NCI-H524 (cell line): ENCODE measurements at regions not wholly inside any gene's neighbourhood (a gene's known extent, or its start where the extent isn't known, plus 50 kb on each side); places are given as distances from the start of the nearest gene placed in this dataset.

Experiments
- DNase-seq, 2 experiments: peaks; one replicate each; lab custom pipeline; 2025; lab: John Stamatoyannopoulos, UW

- DNase-seq, result peak in 1 of 2 experiments; percentile 43
These were observed 336.0 kb downstream of the HGF start for GRCh38 chr7:81433692-81434331.

DNA sequence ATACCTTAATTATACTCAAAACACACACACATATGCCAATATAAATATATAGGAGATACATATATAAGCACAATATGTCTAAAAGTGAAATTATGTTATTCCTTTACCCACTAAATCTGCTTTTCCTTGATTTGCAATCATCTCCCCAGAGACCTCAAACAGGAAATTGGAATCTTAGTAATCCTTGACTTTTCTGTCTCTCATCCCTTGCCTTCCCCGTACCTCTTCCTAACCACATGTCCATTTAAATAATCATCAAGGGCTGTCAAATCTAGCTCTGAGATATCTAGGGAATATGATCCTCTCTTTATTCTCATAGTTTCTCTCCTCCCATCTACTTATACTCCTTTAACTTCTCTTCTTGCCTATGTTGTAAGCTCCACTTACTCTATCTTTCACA lies 336.6 kb downstream of the HGF start:
- peak in 1 of 2 experiments; percentile 71 for DNase-seq

DNA sequence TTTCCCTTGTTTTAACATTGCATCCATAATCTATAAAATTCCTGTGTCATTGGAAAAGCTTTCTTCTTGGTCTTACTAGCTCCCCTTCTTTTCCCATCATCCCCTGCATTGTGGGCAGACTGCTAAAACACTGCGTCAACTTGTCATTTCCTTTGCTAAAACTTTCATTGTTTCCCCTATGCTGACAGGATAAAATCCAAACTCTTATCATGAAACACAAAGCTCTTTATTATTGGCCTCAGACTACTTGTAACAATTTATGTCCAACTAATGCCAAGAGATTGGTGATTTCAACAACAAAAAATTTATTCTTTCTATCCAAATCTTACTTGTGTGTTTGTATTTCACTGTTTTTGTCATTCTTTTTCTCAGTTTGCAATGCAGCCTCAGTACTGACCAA lies 339.1 kb downstream of the HGF start:
- DNase-seq, result no peak

- DNase-seq, result peak; percentile 7 to 65
These were observed 339.7 kb downstream of the HGF start for GRCh38 chr7:81430150-81430549.

GRCh38 chr7:81427461-81427860 lies 342.4 kb downstream of the HGF start:
- DNase-seq, result no peak

DNA sequence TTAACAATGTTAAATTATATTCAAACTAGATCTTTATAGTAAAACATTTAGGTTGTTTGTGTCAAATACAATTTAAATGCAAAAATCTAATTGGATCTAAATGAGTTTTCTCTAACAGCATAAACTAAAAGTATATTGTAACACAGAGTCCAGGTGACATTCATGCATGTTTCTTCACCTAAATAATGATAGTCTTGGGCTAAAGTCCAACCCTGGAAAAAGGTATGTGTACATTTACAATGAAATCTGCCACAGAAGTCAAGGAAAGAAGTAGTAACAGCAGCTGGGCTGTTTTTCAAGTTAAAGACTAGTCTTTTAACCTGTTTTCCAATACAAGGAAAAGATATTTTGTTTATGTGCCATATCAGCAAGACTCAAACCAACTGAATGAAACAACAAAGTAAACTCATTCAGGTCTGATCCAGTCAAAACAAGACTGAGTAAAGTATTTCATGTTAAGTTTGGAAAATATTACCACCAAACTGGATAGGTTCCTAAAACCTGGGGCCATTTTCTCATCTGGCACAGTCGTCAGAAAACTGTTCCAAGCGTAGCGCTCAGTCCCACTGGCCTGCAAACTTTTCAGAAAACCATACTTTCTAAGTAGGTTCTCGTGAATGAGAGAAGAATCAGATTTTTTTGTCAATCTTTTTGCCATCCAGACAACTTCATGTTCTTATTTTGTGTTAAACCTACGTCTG lies 349.2 kb downstream of the HGF start:
- DNase-seq, result no peak

DNA sequence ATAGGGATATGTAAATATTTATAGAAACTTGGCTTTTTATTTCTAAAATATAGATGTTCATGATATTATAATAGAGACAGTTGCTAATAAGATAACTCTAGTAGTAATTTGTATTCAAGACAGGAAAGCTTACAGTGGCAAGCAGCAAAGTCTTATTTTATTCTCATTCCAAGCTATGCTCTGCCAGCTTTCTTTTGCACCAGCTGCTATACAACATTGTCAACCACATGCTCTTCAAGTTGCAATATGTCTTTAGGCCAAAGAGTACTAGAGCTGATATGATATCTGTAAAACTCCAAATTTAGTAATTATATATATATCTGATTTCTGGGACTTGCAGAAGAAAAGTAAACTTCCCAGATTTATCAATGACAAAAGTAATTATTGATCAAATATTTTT lies 350.1 kb downstream of the HGF start:
- DNase-seq, result peak in 1 of 2 experiments; percentile 16

DNA sequence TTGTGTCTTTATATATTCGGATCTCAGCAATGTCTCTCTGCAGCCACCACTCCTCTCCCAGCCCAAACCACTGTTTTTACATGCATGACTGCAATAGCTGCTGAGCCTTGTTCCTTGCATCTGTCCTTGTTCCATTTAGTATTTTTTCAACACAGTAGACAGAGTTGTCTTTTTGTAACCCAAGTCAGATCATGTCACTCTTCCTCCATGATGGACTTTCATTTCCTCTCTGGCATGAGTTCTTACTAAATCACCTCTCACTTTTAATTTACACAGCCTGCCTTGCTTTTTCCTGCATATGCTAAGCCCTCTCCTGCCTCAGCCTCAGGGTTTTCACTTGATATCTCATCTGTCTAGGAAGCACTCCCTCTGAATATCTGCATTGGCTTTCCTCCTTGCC lies 353.2 kb downstream of the HGF start:
- no peak for DNase-seq

- DNase-seq, result no peak
These were observed 354.7 kb downstream of the HGF start for GRCh38 chr7:81415181-81415580.

- no peak for DNase-seq
These were observed 355.4 kb downstream of the HGF start for GRCh38 chr7:81414411-81414810.

GRCh38 chr7:81410471-81411117 lies 359.3 kb downstream of the HGF start:
- DNase-seq, result no peak

DNA sequence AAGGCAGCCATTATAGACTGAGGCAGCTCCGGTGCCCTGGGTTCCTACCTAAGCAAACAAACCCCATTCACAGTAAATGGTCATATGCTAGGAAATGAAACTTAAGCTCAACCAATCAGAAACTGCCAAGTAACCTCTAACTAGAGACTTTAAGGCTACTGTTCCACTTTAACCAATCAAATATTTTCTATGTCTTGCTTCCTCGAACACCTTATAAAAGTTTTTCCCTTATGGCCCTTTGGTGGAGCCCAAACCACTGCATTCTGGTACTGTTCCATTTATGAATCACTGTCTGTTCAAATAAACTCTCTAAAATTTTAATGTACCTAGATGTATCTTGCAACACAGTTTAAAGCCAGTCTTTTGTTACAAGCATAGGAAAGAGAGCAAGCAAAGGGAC lies 361.1 kb downstream of the HGF start:
- no peak for DNase-seq

- no peak for DNase-seq
These were observed 362.8 kb downstream of the HGF start for GRCh38 chr7:81407094-81407493.

GRCh38 chr7:81404669-81405068 lies 365.2 kb downstream of the HGF start:
- DNase-seq, result no peak

- no peak for DNase-seq
These were observed 367.6 kb downstream of the HGF start for GRCh38 chr7:81402227-81402626.

DNA sequence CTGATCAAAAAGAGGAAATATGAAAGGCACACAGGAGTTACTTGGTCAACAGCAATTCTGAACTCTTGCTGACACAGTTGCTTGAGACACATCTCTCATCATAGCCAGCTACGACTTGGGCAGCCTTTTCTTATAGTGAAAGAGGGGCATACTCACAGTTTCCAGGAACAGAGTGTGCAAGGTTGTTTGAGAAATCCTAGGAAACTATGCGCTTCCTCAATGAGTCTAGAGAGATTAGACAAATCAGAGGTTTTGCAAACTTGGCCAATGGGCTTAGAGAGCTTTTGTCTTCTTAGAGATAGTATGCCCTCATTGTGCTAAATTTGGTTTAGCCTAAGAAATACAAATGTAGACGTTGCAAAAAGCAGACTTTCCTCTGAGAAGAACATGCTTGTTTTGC lies 370.4 kb downstream of the HGF start:
- no peak for DNase-seq

DNA sequence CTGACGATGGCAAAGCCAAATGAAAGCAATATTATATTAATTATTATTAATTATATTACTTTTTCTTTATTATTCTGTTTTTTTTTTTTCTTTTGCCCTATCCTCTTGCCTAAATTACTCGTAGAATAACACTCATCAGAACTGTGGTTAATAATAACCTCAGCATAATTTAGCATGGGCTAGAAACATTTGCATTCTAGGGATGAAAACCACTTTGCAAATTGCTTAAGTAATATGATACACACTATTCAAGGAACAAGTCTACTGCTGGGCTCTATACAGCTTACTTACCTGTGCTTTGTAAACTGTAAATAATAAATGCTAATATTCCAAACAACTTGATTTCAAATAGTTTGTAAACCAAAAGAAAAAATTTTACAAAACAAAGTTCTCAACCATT lies 375.8 kb downstream of the HGF start:
- DNase-seq, result no peak

- no peak for DNase-seq
These were observed 376.8 kb downstream of the HGF start for GRCh38 chr7:81393018-81393417.

DNA sequence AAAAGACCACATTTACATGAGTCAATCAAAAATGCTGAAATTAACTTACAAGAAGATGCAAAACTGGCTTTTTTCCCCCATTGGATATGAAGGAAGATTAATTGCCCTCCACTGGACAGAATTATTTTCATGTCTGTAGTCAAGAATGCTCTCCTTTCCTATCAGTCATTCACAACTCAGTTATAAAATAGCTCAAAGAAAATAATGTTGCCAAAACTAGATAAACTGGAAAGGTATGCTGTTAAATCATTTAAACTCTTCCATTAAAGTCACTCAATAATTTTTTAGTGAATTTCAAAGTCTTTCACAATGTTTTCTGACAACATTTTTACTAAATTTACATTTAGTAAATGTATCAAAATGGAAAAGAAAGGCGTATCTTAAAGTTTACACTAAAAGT lies 384.5 kb downstream of the HGF start:
- no peak for DNase-seq

GRCh38 chr7:81383846-81384245 lies 386.0 kb downstream of the HGF start:
- no peak for DNase-seq

GRCh38 chr7:81374641-81375040 lies 395.2 kb downstream of the HGF start:
- peak; percentile 30 to 75 for DNase-seq

DNA sequence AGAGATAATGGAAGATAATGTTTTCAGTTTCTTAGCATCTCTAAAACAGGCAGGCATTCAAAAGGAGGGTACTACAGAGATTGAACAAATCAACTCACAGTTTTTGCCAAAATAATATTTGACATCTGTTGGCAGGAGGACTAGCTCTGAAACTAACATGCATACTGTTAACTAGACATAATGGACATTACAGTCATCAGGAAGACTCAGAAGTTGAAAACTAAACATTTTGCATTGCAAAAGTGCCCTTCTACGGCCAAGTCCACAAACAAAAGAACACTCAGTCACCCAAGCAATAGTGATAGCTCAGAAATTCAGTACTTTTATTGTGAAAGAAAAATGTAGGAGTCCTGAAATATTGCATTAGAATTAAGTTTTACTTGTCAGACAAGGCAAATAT lies 399.0 kb downstream of the HGF start:
- no peak for DNase-seq

- DNase-seq, result no peak
These were observed 402.4 kb downstream of the HGF start for GRCh38 chr7:81367326-81367931.
